ACHN (cell line): ENCODE measurements at regions not wholly inside any gene's neighbourhood (a gene's known extent, or its start where the extent isn't known, plus 50 kb on each side); places are given as distances from the start of the nearest gene placed in this dataset.
"Not testable (repeated sequence)": the region's sequence is repeated elsewhere in the genome, so short reads cannot be mapped to it uniquely, and the experiment has no call there.

Experiments used
- DNase-seq: peaks from one replicate; pipeline ENCODE4 v3.0.0-alpha.2; 2015
- in situ Hi-C: cut with HindIII; loops from 2 replicates; pipeline ENCODE4 v1.10.0; 2017; ENCODE audit warnings: low sequenced_read_pairs, low pct_ligation_motif_present, low pct_unique_long_range_greater_than_20kb

GRCh38 chr10:45056806-45057205, 56.1 kb downstream of the ZNF22 start:
- in situ Hi-C loops, DNase-seq: not testable (repeated sequence)

DNA sequence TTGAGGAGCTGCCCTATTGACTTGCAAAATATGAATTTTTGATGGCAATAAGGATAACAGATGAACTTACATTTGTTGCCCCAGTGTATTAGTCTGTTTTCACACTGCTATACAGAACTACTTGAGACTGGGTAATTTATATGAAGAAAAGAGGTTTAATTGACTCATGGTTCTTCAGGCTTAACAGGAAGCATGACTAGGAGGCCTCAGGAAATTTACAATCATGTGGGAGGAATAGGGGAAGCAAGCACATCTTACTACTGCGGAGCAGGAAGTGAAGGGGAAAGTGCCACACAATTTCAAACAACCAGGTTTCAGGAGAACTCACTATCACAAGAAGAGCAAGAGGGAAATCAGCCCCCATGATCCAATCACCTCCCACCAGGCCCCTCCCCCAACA, 57.9 kb downstream of the ZNF22 start:
- DNase-seq: no peak
- in situ Hi-C loops: no loop called here

- no peak for DNase-seq
- in situ Hi-C loops: no loop called here
Measured at GRCh38 chr10:45058992-45059561, 58.4 kb downstream of the ZNF22 start.

DNA sequence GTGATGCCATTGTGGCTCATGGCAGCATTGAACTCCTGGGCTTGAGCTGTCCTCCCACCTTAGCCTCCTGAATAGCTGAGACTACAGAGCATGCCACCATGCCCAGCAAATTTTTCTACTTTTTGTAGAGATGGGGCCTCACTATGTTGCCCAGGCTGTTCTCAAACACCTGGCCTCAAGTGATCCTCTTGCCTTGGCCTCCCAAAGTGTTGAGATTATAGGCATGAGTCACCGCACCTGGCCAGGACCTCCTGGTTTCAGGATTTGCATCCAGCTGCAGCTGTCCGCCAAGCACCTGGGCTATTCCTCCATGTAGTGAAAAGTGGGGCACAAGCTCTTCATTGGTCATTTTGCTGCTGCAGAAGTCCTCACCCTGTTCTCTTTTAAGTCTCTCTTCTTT, 58.9 kb downstream of the ZNF22 start:
- no peak for DNase-seq
- in situ Hi-C loops: no loop called here

DNA sequence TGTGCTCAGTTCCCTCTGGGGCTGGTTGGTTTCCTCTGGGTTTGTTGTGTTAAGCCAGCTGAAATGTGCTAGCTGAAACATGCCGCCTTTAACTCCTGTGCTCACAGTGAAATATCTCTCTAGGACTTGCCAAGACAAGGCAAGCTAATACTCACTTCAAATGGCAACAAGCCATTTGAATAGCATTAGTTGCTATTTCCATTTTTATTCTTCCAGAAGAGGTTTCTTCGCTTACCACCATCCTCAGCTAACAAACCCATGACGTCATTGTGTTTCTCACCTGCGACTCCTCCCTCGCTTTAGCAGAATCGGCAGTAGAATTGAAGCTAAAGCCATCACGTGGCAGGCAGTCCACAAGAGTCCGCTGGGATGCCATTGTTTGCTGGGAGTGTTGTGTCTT, 61.3 kb downstream of the ZNF22 start:
- in situ Hi-C loops: no loop called here
- no peak for DNase-seq

DNA sequence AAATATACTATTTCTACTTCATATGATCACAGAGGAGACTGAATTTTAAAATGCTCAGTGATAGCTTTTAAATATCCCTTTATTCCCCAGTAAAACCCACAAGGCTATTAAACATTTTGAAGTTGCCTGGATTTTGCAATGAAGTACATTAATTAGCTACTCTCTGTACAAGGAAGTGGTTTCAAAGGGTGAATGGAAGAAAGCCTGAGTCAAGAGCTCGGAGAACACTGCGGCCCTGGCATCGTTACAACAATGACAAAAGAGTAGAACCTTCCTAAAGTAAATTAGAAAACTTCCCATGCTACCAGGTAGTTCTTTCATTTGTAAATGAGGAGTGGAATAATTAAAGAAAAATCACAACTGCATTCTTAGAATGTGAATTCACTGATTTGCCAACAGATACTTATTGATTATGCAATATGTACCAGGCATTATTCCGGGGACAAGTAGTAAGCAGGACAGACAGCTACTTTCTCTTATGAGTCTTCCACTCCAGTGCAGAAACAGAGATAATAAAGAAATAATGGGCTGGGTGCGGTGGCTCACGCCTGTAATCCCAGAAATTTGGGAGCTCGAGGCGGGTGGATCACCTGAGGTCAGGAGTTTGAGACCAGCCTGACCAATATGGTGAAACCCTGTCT, 63.0 kb downstream of the ZNF22 start:
- no peak for DNase-seq
- in situ Hi-C loops: no loop called here

DNA sequence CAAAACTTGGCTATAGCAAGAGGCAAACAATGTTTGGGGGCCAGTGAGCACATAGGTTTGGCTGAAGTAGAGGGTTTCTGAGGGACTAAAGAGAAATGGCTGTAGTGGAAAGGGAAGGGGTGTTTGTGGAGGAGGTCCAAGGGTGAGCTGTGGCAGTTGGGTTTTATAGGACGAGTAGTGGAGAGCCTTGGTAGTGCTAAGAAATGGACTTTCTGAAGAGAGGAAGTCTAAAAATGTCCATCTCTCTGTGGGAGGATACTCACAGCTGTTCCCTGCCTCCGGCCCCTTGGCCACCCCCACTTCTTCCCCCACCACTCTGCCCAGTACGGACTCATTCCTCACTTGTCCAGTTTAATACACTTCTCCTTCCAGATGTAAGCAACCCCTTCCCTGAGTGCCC, 64.3 kb downstream of the ZNF22 start:
- in situ Hi-C loops: no loop called here
- DNase-seq: no peak

DNA sequence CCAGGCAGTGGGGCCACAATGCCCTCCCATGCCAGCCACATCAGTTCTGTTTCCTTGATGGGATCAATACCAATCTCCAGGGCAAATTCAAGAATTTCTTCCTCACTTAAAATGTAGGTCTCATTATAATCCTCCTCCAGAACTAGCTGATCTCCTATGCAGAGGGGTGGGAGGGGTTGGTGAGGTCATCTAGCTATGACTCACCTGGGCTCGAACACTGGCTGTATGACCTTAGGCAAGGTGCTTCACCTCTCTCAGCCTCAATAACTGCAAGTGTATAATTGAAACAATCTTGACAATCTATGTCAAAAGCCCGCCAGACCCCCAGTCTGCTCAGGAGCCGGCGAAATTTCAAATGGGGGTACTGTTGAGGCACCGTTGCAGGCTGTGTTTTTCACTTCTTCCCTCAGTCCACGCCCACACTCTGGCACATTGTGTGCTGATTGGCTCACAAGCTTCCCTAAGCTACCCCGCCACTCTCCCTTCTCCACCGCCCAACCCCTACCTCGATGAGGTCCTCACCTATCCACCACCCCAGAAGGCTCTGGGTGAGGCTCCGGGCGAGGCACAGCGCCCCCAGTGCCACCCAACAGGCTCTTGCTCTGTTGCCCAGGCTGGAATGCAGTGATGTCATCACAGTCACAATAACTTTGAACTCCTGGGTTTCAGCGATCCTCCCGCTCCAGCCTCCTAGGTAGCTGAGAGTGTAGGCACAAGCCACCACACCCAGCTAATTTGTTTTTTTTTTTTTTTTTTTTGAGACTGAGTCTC, 70.5 kb downstream of the ZNF22 start:
- in situ Hi-C loops: no loop called here
- no peak for DNase-seq

- in situ Hi-C loops: no loop called here
- no peak for DNase-seq
Measured at GRCh38 chr10:45075216-45075615, 74.5 kb downstream of the ZNF22 start.

DNA sequence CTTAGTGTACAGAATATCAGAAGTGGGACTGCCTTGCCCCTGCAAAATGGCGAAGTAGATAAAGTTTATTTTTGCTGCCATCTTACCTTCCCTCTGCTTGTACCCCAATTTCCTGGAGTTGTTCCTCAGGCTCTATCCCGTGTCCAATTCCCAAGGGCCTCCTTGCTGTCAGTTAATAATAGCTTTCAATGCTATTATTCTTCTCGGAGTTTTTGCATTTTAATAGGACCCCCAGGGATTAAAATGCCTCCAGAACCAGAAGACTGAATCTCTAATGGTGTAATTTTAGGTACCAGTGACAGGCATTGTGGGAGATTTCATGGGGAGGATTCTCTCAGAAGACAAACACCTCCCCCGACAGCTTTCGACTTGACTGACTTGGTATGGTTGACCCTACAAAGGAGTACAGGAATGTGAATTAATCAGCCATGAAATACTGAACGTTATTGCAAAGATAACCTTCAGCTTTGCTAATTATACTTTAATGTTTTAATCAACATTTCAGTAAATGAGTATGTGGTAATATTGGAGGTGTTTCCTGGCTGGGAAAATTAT, 75.2 kb downstream of the ZNF22 start:
- in situ Hi-C loops: no loop called here
- no peak for DNase-seq

DNA sequence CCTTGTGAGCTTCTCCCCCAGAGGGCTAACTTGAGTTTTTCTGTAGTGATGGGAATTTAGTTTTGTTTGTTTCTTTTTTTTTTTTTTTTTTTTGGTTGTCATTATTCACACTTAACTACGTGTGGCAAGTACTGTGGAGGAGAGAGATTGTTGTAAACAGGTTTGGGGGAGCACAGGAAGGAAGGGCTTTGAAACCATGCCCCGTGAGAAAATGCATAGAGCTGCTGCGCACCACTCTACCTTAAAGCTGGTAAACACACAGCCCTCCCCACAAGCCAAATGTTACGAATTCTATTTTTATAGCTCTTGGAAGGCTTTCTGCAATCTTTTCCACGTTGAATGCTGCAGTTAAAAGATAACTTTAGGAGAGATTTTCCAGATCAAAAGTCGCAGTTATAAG, 76.2 kb downstream of the ZNF22 start:
- in situ Hi-C loops: no loop called here
- DNase-seq: no peak

DNA sequence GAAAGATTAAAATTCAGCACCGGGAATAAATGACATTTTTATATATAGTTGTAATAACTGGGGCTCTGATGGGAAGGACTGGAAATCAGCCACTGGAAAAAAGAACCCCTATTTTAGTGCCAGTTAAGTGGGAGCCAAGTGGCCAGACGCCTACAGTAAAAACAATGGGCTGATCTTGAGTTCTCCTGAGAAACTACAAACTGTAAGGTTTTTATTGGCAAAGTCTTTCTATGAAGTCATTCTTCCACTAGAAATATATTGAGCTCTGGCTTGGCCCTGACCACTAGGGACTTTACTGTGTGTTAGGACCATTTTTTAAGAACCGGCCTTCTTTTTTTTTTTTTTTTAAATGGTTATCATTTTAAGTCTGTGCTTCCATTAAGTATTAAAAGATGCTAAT, 79.6 kb downstream of the ZNF22 start:
- in situ Hi-C loops: no loop called here
- no peak for DNase-seq

GRCh38 chr10:45082176-45082575, 81.5 kb downstream of the ZNF22 start:
- in situ Hi-C loops: no loop called here

DNA sequence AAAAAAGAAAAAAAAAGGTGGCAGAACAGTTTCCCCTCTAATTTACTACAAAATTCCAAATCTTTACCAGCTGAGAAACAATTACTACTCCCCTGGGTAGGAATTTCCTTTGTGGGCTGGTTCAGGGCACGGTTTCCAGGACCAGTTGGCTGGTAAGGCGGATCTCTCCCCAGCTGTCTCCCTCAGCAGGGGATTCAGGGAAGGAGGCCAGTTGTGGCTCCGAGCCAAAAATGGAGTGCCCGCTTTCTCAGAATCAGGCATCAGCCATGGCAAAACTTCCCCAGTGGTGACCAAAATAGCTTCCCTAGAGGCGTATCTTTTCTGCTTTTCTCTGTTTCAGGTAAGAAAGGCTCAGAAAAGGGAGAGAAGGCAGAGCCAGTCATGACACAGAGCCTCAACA, 91.2 kb downstream of the ZNF22 start:
- DNase-seq: no peak
- in situ Hi-C loops: no loop called here

More at GRCh38 chr10:45082176-45082575, 81.5 kb downstream of the ZNF22 start:
- DNase-seq: no peak

- no peak for DNase-seq
- in situ Hi-C loops: no loop called here
Measured at GRCh38 chr10:45093945-45094344, 93.2 kb downstream of the ZNF22 start.

DNA sequence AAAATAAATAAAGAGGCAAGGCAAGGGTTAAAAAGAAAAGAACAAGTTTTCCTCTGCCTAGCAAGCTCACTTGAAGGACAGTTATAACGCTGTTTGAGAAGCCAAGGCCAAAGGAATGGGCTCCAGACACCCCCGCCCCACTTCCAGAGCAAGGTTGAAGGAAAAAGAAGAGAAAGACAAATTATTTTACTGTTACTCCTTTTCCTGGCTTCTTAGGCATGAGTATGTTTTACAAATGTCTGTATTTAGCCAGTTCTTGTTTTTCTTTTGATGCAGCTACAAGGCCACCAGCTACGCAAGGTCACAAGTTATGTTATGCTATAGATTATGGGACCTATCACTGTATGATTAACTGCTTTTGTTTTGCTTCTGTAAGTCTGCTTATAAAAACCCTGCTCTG, 94.6 kb downstream of the ZNF22 start:
- in situ Hi-C loops: no loop called here
- DNase-seq: no peak

- no peak for DNase-seq
- in situ Hi-C loops: no loop called here
Measured at GRCh38 chr10:45096001-45096400, 95.3 kb downstream of the ZNF22 start.

DNA sequence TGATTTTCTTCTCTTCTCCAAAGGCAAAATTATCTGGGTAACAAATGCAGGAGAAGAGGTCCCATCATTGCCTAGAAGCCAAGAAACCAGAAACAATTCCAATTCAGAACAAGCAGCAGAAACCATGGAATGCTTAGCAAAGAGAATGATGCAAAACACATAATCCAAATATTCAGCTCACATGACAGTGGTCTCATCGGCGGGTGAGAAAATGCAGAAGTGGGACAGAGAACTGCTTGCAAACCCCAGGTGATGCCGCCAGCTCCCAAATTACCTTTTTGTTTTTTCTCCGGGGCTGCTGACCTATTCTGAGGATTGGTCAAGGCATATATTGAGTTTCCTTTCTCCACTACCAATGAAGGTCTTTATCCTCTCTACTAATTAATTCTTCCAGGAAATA, 99.7 kb downstream of the ZNF22 start:
- in situ Hi-C loops: no loop called here
- DNase-seq: no peak

DNA sequence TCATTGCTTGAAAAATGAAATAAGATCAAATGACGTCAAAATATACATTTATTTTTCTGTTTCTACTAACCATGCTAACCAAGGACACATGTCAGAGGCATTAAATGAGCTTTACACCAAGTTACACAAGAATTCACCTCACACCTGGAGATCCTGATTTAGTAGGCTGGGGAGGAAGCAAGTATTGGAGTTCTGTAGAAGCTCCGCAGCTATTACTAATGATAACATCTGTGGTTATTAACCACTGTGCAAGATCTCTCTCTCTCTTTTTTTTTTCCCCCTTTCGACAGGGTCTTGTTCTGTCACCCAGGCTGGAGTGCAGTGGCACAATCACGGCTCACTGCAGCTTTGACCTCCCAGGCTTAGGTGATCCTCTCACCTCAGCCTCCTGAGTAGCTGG, 104.0 kb downstream of the ZNF22 start:
- in situ Hi-C loops: no loop called here
- no peak for DNase-seq

DNA sequence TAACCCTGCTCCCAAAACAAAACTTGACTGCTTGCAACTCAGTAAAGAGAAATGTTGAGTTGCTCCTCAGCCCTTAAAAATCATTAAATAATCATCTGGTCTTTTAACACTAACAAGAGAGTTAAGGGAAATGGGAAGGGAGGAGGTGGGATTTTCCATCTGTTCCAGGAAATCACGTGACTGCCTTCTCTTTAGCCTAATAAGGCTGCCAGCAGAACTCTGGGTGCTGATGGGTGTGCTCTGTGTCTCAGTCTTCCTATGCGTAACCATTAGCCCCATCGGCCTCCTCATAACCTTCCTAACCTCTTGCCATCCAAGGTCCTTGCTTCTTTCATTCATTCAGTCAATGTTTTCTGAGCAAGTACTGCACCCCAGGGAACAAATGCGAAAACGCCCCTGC, 104.6 kb downstream of the ZNF22 start:
- in situ Hi-C loops, DNase-seq: not testable (repeated sequence)
